OCI-LY3 (cell line): ENCODE measurements at regions not wholly inside any gene's neighbourhood (a gene's known extent, or its start where the extent isn't known, plus 50 kb on each side); places are given as distances from the start of the nearest gene placed in this dataset.

Experiments used
- H2AFZ ChIP-seq: fragments of 200-600, 300-600 bp; shearing (Covaris generic); 2 replicates; pipeline ENCODE4 v1.6.0; 2014; ENCODE audit warnings: antibody characterized with exemption, low read depth, low read length
- H3K27ac ChIP-seq: fragments of 200-600, 300-600 bp; sonication (generic); 2 replicates; pipeline ENCODE4 v1.5.1; 2014; ENCODE audit warnings: mild to moderate bottlenecking, low read length, moderate library complexity, mixed read lengths
- H3K27me3 ChIP-seq: fragments of 200-600, 300-600 bp; sonication (generic); 2 replicates; pipeline ENCODE4 v1.6.1; 2014; ENCODE audit warnings: low read depth, low read length, mixed read lengths
- H3K36me3 ChIP-seq: fragments of 200-600, 300-600 bp; sonication (generic); replicated peaks from 2 replicates; pipeline ENCODE3; 2014; ENCODE audit warnings: low read depth, low read length, mixed read lengths
- H3K4me1 ChIP-seq: fragments of 300-600, 200-600 bp; sonication (generic); 2 replicates; pipeline ENCODE4 v1.6.1; 2014; ENCODE audit warnings: low read length, mixed read lengths
- H3K4me2 ChIP-seq: fragments of 200-600, 300-600 bp; sonication (generic); 2 replicates; pipeline ENCODE4 v1.6.1; 2014; ENCODE audit warnings: low read length, mixed read lengths
- H3K4me3 ChIP-seq: fragments of 300-600, 200-600 bp; sonication (generic); 2 replicates; pipeline ENCODE4 v1.5.1; 2014; ENCODE audit warnings: antibody characterized with exemption, mild to moderate bottlenecking, low read length, moderate library complexity
- H3K79me2 ChIP-seq: fragments of 300-600, 200-600 bp; shearing (Covaris generic); 2 replicates; pipeline ENCODE4 v1.6.1; 2014; ENCODE audit warnings: mild to moderate bottlenecking, low read length, mixed read lengths
- H3K9ac ChIP-seq: fragments of 300-600, 200-600 bp; shearing (Covaris generic); 2 replicates; pipeline ENCODE4 v1.6.0; 2014; ENCODE audit warnings: mild to moderate bottlenecking, low read length, moderate library complexity
- H3K9me3 ChIP-seq: fragments of 200-600, 300-600 bp; shearing (Covaris generic); 2 replicates; pipeline ENCODE4 v1.6.1; 2014; ENCODE audit warnings: low read length, mixed read lengths; ENCODE audit not compliant: insufficient read depth
- H4K20me1 ChIP-seq: fragments of 200-600, 300-600 bp; sonication (generic); 2 replicates; pipeline ENCODE4 v1.6.1; 2016; ENCODE audit warnings: low read length, mixed read lengths; ENCODE audit not compliant: insufficient read depth
- CTCF ChIP-seq: fragments of 200-600, 300-600 bp; sonication (generic); IDR thresholded peaks from 2 replicates; pipeline ENCODE4 v1.5.1; 2014; ENCODE audit warnings: antibody characterized with exemption, low read length, low read depth
- EZH2phosphoT487 ChIP-seq: fragments of 200-600 bp; shearing (Covaris generic); IDR thresholded peaks from 2 replicates; pipeline ENCODE4 v1.6.1; 2018; ENCODE audit warnings: antibody characterized with exemption, mixed run types, low read depth

GRCh38 chr17:70414300-70414699 lies 245.0 kb downstream of the KCNJ2 start:
- Histone ChIP-seq H3K9ac (no peak overlapping the region), H3K27ac (no peak overlapping the region), H3K36me3 (no peaks in the 10 kb centered on the region), H3K4me2 (no peak overlapping the region), H3K4me3 (no peak overlapping the region), H4K20me1 (no peaks in the 10 kb centered on the region), H3K4me1 (no peaks in the 10 kb centered on the region), H3K9me3 (no peaks in the 10 kb centered on the region), H3K27me3 (no peaks in the 10 kb centered on the region), H3K79me2 (no peaks in the 10 kb centered on the region), H2AFZ (peak overlapping the region; percentile 15; the same call in 1 of the 2 replicates)
- TF ChIP-seq CTCF (no peak), EZH2phosphoT487 (no peak)

- peaks cover 9% of the 10 kb centered on the region for H3K4me1 ChIP-seq
- no peaks in the 10 kb centered on the region for H3K36me3 ChIP-seq
- H2AFZ ChIP-seq, result no peak overlapping the region
- H3K27ac ChIP-seq, result no peak overlapping the region
- H3K4me3 ChIP-seq, result no peak overlapping the region
- no peaks in the 10 kb centered on the region for H3K9me3 ChIP-seq
- no peaks in the 10 kb centered on the region for H3K79me2 ChIP-seq
- H4K20me1 ChIP-seq, result no peaks in the 10 kb centered on the region
- H3K4me2 ChIP-seq, result no peak overlapping the region
- no peaks in the 10 kb centered on the region for H3K27me3 ChIP-seq
- no peak overlapping the region for H3K9ac ChIP-seq
- TF ChIP-seq EZH2phosphoT487 (no peak), CTCF (no peak)
Observed at GRCh38 chr17:70420861-70421445, 251.6 kb downstream of the KCNJ2 start.

GRCh38 chr17:70422862-70423261 lies 253.5 kb downstream of the KCNJ2 start:
- no peak overlapping the region for H3K9ac ChIP-seq
- H3K4me3 ChIP-seq, result no peak overlapping the region
- H3K4me1 ChIP-seq, result peaks cover 9% of the 10 kb centered on the region
- no peak overlapping the region for H2AFZ ChIP-seq
- no peak overlapping the region for H3K4me2 ChIP-seq
- H4K20me1 ChIP-seq, result no peaks in the 10 kb centered on the region
- TF ChIP-seq EZH2phosphoT487 (no peak), CTCF (no peak)
- no peaks in the 10 kb centered on the region for H3K79me2 ChIP-seq
- no peaks in the 10 kb centered on the region for H3K9me3 ChIP-seq
- no peaks in the 10 kb centered on the region for H3K36me3 ChIP-seq
- H3K27ac ChIP-seq, result no peak overlapping the region
- no peaks in the 10 kb centered on the region for H3K27me3 ChIP-seq

GRCh38 chr17:70423562-70423961 lies 254.2 kb downstream of the KCNJ2 start:
- Histone ChIP-seq H3K27me3 (no peaks in the 10 kb centered on the region), H3K9me3 (no peaks in the 10 kb centered on the region), H3K4me1 (peaks cover 9% of the 10 kb centered on the region), H3K4me3 (no peak overlapping the region), H2AFZ (no peak overlapping the region), H4K20me1 (no peaks in the 10 kb centered on the region), H3K36me3 (no peaks in the 10 kb centered on the region), H3K9ac (no peak overlapping the region), H3K4me2 (no peak overlapping the region), H3K79me2 (no peaks in the 10 kb centered on the region), H3K27ac (no peak overlapping the region)
- TF ChIP-seq EZH2phosphoT487 (no peak), CTCF (no peak)
